B cell (primary cell): ENCODE measurements at regions not wholly inside any gene's neighbourhood (a gene's known extent, or its start where the extent isn't known, plus 50 kb on each side); places are given as distances from the start of the nearest gene placed in this dataset.

ENCODE experiments used
- ATAC-seq: fragments of 200-7000 bp; cut with Tn5 transposase; one replicate; pipeline ENCODE4 v1.10.0; 2021; ENCODE audit warnings: low read depth, mild to moderate bottlenecking, moderate number of reproducible peaks, moderate library complexity
- CTCF ChIA-PET: fragments of 350-600 bp; sonication (Branson Sonifier 250); formaldehyde crosslinking; loops from one replicate; lab custom pipeline; 2021; ENCODE audit warnings: antibody characterized with exemption, inconsistent platforms; lab: Charles Lee
- POLR2A ChIA-PET: fragments of 350-600 bp; sonication (Branson Sonifier 250); formaldehyde crosslinking; loops from one replicate; lab custom pipeline; 2021; ENCODE audit warnings: antibody characterized with exemption; lab: Charles Lee
- DNase-seq: peaks from one replicate; pipeline ENCODE4 v3.0.0; 2013
- H2AFZ ChIP-seq: 2 replicates; pipeline ENCODE4 v1.6.1; 2012; ENCODE audit warnings: mild to moderate bottlenecking, low read depth, low read length; ENCODE audit not compliant: insufficient read depth, poor library complexity, severe bottlenecking
- H3K27ac ChIP-seq, 2 donors: 1 replicate in 1 of 2; 2 replicates in 1 of 2; pipeline ENCODE4 v1.5.1; 2012 to 2013; ENCODE audit warnings: low read length in 2 of 2, mild to moderate bottlenecking in 2 of 2, moderate library complexity in 1 of 2
- H3K27me3 ChIP-seq, 4 experiments: fragments of 200-600 bp in 1 of 4; sonication (generic) in 1 of 4; replicated peaks in 1 of 4; 1 replicate in 2 of 4; 2 replicates in 2 of 4; pipeline versions ENCODE4 v1.6.1 to v1.7.0; 2013 to 2016; ENCODE audit warnings: low read length in 3 of 4, mild to moderate bottlenecking in 2 of 4, mixed read lengths in 1 of 4, moderate library complexity in 1 of 4; ENCODE audit not compliant: insufficient read depth in 4 of 4, control insufficient read depth in 3 of 4; ENCODE audit errors: control extremely low read depth in 1 of 4
- H3K36me3 ChIP-seq, 2 experiments: replicated peaks in 1 of 2; 1 replicate in 1 of 2; 2 replicates in 1 of 2; pipeline versions ENCODE4 v1.6.1 to v1.7.1; 2013; ENCODE audit warnings: low read length in 1 of 2; ENCODE audit not compliant: insufficient read depth in 2 of 2, control insufficient read depth in 1 of 2; ENCODE audit errors: control extremely low read depth in 1 of 2, extremely low read depth in 1 of 2
- H3K4me1 ChIP-seq, 2 donors: fragments of 200-600 bp in 1 of 2; sonication (generic) in 1 of 2; 1 replicate in 1 of 2; 2 replicates in 1 of 2; pipeline versions ENCODE4 v1.5.1 to v1.6.1; 2013 to 2017; ENCODE audit warnings: low read length in 2 of 2; ENCODE audit not compliant: control insufficient read depth in 2 of 2, insufficient read depth in 2 of 2
- H3K4me2 ChIP-seq: replicated peaks from 2 replicates; pipeline ENCODE3; 2012; ENCODE audit warnings: mild to moderate bottlenecking, low read depth, low read length; ENCODE audit not compliant: poor library complexity, severe bottlenecking
- H3K4me3 ChIP-seq, 5 experiments: fragments of 200-600 bp in 1 of 5; sonication (generic) in 1 of 5; 1 replicate in 3 of 5; 2 replicates in 2 of 5; pipeline versions ENCODE4 v1.5.1 to v1.7.0; 2011 to 2016; ENCODE audit warnings: low read length in 4 of 5, mild to moderate bottlenecking in 4 of 5, low read depth in 2 of 5, control low read depth in 1 of 5, moderate library complexity in 1 of 5; ENCODE audit not compliant: insufficient read depth in 1 of 5; ENCODE audit errors: control extremely low read depth in 1 of 5, extremely low read depth in 1 of 5
- H3K79me2 ChIP-seq: fragments of 200-600 bp; sonication (generic); one replicate; pipeline ENCODE4 v1.6.0; 2016; ENCODE audit warnings: low read length; ENCODE audit not compliant: control insufficient read depth, insufficient read depth
- H3K9ac ChIP-seq: fragments of 200-600 bp; sonication (generic); 2 replicates; pipeline ENCODE4 v1.6.1; 2017; ENCODE audit warnings: mild to moderate bottlenecking, low read length, moderate library complexity
- H3K9me3 ChIP-seq, 3 donors: one replicate each; pipeline versions ENCODE4 v1.6.1 to v1.7.1; 2013; ENCODE audit warnings: low read length in 2 of 3; ENCODE audit not compliant: control insufficient read depth in 2 of 3, insufficient read depth in 1 of 3; ENCODE audit errors: control extremely low read depth in 1 of 3
- H4K20me1 ChIP-seq: 2 replicates; pipeline ENCODE4 v1.6.0; 2012; ENCODE audit warnings: mild to moderate bottlenecking, low read length; ENCODE audit not compliant: insufficient read depth, control insufficient read depth, poor library complexity, severe bottlenecking
- H3K27ac Mint-ChIP-seq: one replicate; pipeline ENCODE4 v1.8.0; 2021; ENCODE audit warnings: mixed read lengths
- H3K27me3 Mint-ChIP-seq: one replicate; pipeline ENCODE4 v1.8.0; 2021; ENCODE audit warnings: mixed read lengths
- H3K4me1 Mint-ChIP-seq: one replicate; pipeline ENCODE4 v1.8.0; 2021; ENCODE audit warnings: mixed read lengths
- H3K4me3 Mint-ChIP-seq: one replicate; pipeline ENCODE4 v1.8.0; 2021; ENCODE audit warnings: mixed read lengths
- H3K9me3 Mint-ChIP-seq: one replicate; pipeline ENCODE4 v1.8.0; 2022; ENCODE audit warnings: mixed read lengths; ENCODE audit not compliant: insufficient read depth
- CTCF ChIP-seq: fragments of 200-600 bp; IDR thresholded peaks from one replicate; pipeline ENCODE4 v1.8.0; 2022; ENCODE audit warnings: antibody characterized with exemption, mild to moderate bottlenecking
- EZH2 ChIP-seq: IDR thresholded peaks from 2 replicates; pipeline ENCODE4 v1.6.1; 2012; ENCODE audit warnings: borderline replicate concordance, low read depth, mild to moderate bottlenecking, moderate library complexity, low read length; ENCODE audit not compliant: insufficient read depth, poor library complexity, severe bottlenecking
- WGBS: methylation state at CpG from one replicate; pipeline ENCODE4 v1.1.5; 2013; ENCODE audit warnings: missing lambda C conversion rate; ENCODE audit not compliant: insufficient coverage; 5-methylcytosine and 5-hydroxymethylcytosine counted together
- intact Hi-C: fragments of 100-400 bp; cut with micrococcal nuclease; formaldehyde crosslinking; loops from one replicate; pipeline ENCODE4 v1.10.0; 2022

- Mint-ChIP-seq H3K4me3 (no peak overlapping the region), H3K27me3 (no peaks in the 10 kb centered on the region), H3K27ac (no peak overlapping the region), H3K4me1 (peaks cover 10% of the 10 kb centered on the region), H3K9me3 (peaks cover 8% of the 10 kb centered on the region)
- no peak overlapping the region for H3K9ac ChIP-seq
- ATAC-seq (no peak), DNase-seq (no peak)
- no peak for TF ChIP-seq EZH2
- no peak for TF ChIP-seq CTCF
- H3K4me2 ChIP-seq = no peak overlapping the region
- no peak overlapping the region for H2AFZ ChIP-seq
- no peaks in the 10 kb centered on the region for H4K20me1 ChIP-seq
- peaks cover 0 to 6% (median 0%) of the 10 kb centered on the region in 3 donors for H3K9me3 ChIP-seq
- intact Hi-C loops = no loop called here
- no peaks in the 10 kb centered on the region for H3K36me3 ChIP-seq
- CTCF ChIA-PET = interaction anchor here (1.0 kb wide), 1 partner anchor 9 kb away, joined by 3 read pairs; no protein-coding TSS in a partner anchor
- H3K79me2 ChIP-seq = no peaks in the 10 kb centered on the region
- no peak overlapping the region for H3K4me3 ChIP-seq
- H3K27ac ChIP-seq = no peak overlapping the region
- POLR2A ChIA-PET = interaction anchor here (0.7 kb wide), 1 partner anchor 133 kb away, joined by 7 read pairs; no protein-coding TSS in a partner anchor
- H3K27me3 ChIP-seq = no peaks in the 10 kb centered on the region
- WGBS = no CpG with 5 or more reads among the region's 4 CpGs
- H3K4me1 ChIP-seq = peaks cover 10 to 15% of the 10 kb centered on the region in 2 donors
Measured at GRCh38 chr2:43095533-43096295, 130.7 kb downstream of the ZFP36L2 start.

- no peaks in the 10 kb centered on the region for H3K27me3 ChIP-seq
- no peak for TF ChIP-seq EZH2
- TF ChIP-seq CTCF = no peak
- no peak overlapping the region for H3K27ac ChIP-seq
- Mint-ChIP-seq H3K27ac (no peak overlapping the region), H3K4me3 (no peak overlapping the region), H3K27me3 (no peaks in the 10 kb centered on the region), H3K4me1 (peaks cover 4% of the 10 kb centered on the region), H3K9me3 (peaks cover 14% of the 10 kb centered on the region)
- no peak overlapping the region for H3K4me2 ChIP-seq
- intact Hi-C loops = no loop called here
- no peak overlapping the region for H3K9ac ChIP-seq
- peaks cover 2 to 3% of the 10 kb centered on the region in 2 donors for H3K4me1 ChIP-seq
- ChIA-PET CTCF (interaction anchor here (0.5 to 1.4 kb wide), 4 partner anchors 15 to 418 kb away, joined by 3 to 4 read pairs (median 4); no protein-coding TSS in a partner anchor), POLR2A (no interaction called here)
- H2AFZ ChIP-seq = no peak overlapping the region
- DNase-seq (no peak), ATAC-seq (no peak)
- H3K4me3 ChIP-seq = no peak overlapping the region
- no peaks in the 10 kb centered on the region for H3K79me2 ChIP-seq
- H3K9me3 ChIP-seq = peaks cover 0 to 11% (median 4%) of the 10 kb centered on the region in 3 donors
- 100% methylated on average over 1 of the region's 2 CpGs for WGBS
- no peaks in the 10 kb centered on the region for H3K36me3 ChIP-seq
- H4K20me1 ChIP-seq = no peaks in the 10 kb centered on the region
Measured at GRCh38 chr2:43092520-43093179, 133.8 kb downstream of the ZFP36L2 start.
